AG10803 (cell line): ENCODE measurements at regions not wholly inside any gene's neighbourhood (a gene's known extent, or its start where the extent isn't known, plus 50 kb on each side); places are given as distances from the start of the nearest gene placed in this dataset.
A peak's percentile ranks its signal among the peaks of the same experiment; 100 is the strongest.

Experiments
- DNase-seq: peaks from one replicate; pipeline ENCODE4 v3.0.0; 2010; ENCODE audit warnings: low read depth
- H3K4me3 ChIP-seq: 2 replicates; pipeline ENCODE4 v1.5.1; 2011; ENCODE audit warnings: mild to moderate bottlenecking, low read length, control low read depth
- TF ChIP-seq, protein P1 (sequence below): conservative IDR thresholded peaks from 2 replicates; pipeline ENCODE4 v1.5.1; 2011; ENCODE audit warnings: mild to moderate bottlenecking, low read length, control low read depth, inconsistent platforms

DNA sequence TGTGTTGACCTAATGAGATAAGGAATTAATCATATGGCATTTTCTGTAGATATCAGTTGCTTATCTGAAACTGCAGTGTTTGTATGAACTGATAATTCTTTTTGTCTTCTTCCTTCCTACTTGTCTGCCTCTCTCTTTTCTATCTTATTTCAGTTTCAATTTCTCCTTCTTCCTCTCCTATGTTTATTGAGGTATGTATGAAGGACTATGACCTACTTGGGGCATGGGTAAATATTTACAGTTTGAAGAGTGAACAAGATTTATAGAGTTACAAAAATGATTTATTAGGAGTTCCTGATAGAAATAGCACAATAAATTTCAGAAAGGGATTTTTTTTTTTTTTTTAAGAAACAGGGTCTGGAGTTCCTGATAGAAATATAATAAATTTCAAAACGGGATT is 88.7 kb upstream of the MUCL1 start:
- TF ChIP-seq, protein P1, sequence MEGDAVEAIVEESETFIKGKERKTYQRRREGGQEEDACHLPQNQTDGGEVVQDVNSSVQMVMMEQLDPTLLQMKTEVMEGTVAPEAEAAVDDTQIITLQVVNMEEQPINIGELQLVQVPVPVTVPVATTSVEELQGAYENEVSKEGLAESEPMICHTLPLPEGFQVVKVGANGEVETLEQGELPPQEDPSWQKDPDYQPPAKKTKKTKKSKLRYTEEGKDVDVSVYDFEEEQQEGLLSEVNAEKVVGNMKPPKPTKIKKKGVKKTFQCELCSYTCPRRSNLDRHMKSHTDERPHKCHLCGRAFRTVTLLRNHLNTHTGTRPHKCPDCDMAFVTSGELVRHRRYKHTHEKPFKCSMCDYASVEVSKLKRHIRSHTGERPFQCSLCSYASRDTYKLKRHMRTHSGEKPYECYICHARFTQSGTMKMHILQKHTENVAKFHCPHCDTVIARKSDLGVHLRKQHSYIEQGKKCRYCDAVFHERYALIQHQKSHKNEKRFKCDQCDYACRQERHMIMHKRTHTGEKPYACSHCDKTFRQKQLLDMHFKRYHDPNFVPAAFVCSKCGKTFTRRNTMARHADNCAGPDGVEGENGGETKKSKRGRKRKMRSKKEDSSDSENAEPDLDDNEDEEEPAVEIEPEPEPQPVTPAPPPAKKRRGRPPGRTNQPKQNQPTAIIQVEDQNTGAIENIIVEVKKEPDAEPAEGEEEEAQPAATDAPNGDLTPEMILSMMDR: no peak
- no peak for DNase-seq
- H3K4me3 ChIP-seq: no peak overlapping the region

- H3K4me3 ChIP-seq: no peak overlapping the region
- DNase-seq: no peak
- TF ChIP-seq, protein P1: no peak
Observed at GRCh38 chr12:54762390-54762789, 91.9 kb upstream of the MUCL1 start.

DNA sequence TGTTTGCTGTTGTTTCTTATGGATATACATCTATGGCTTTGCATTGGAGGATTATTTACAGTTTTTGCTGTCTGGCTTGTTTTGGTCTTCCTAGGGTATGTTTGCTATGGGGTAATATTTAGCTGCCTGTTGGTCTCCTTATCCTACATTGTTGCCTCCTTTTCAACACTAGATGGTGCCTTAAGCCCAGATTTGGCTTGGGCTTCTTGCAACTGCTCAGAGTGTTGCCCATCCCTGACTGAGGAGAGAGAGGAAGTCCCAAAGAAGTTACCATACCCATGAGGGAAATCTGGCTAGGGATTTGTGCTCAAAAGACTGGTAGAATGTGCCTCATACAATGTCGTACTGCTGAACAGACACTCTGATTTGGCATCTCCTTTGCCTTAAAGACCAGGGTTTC is 94.6 kb upstream of the MUCL1 start:
- DNase-seq: peak; percentile 11
- no peak overlapping the region for H3K4me3 ChIP-seq
- TF ChIP-seq, protein P1: peak; percentile 35

DNA sequence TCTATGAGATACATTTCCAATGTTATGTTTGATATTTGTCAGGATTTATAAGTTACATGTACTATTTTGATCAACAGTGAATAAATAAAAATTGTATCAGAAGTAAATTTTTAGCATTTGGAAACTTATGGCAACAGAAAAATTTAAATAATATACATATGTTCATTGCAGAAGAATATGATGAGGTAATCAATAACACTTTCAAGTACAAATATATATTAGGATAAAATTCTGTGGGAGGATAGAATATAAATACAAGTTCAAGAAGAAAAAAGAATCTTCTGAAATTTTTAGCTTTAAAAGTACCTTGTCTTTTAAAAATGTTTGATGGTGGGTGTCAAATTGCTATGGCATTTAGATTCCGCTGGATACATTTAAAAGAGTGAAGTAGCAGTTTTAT is 102.8 kb upstream of the MUCL1 start:
- TF ChIP-seq, protein P1: no peak
- no peak overlapping the region for H3K4me3 ChIP-seq
- no peak for DNase-seq

GRCh38 chr12:54749191-54749818 is 101.1 kb upstream of the DCD start:
- H3K4me3 ChIP-seq: no peak overlapping the region
- DNase-seq: peak; percentile 47
- TF ChIP-seq, protein P1: peak; percentile 87

DNA sequence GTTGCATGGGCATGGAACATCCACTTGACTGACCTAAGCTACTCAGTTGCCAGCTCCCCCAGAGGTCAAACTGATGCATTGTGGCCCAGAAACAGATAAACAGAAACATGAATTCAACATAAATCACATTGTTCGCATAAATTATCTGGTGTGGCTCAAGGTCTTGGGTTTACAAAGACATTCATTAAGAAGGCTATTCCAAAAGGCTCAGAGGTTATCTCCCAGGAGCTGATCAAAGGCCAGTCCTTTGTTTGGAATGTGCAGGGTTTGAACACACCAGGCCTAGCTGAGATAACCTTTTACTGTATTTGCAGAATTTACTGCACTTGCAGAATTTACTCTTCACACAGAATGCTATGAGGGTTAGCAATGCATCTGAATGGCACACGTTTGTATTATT is 96.4 kb upstream of the DCD start:
- no peak overlapping the region for H3K4me3 ChIP-seq
- TF ChIP-seq, protein P1: no peak
- no peak for DNase-seq

- TF ChIP-seq, protein P1: no peak
- H3K4me3 ChIP-seq: no peak overlapping the region
- DNase-seq: no peak
Observed at GRCh38 chr12:54740882-54741281, 92.7 kb upstream of the DCD start.
